ENCODE measurements at regions not wholly inside any gene's neighbourhood (a gene's known extent, or its start where the extent isn't known, plus 50 kb on each side); places are given as distances from the start of the nearest gene placed in this dataset.

DNA sequence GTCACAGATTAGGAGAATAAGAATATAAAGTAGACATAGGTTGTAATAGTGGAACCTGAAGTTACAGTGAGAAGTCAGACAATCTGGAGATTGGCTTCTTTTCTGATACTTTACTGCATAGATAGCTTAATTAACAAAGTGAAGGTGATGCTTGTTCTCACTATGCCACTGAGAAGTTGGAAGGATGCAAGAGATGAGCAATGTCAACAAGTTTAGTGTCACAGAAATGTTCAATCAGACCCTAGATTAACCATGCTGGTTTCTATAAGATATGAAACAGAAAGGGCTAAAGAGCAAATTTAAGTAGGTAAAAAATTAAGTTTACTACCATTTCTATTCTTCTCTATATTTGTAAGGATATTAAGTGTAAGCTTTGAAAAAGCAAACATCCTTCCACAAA lies 838.6 kb upstream of the SORCS1 start:
- TF ChIP-seq, protein P1, sequence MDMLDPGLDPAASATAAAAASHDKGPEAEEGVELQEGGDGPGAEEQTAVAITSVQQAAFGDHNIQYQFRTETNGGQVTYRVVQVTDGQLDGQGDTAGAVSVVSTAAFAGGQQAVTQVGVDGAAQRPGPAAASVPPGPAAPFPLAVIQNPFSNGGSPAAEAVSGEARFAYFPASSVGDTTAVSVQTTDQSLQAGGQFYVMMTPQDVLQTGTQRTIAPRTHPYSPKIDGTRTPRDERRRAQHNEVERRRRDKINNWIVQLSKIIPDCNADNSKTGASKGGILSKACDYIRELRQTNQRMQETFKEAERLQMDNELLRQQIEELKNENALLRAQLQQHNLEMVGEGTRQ (CRISPR knock-in tag; IDR thresholded peaks at IDR 0.05): no peak
- TF ChIP-seq CTCF (IDR thresholded peaks at IDR 0.05): no peak
- no peak for TF ChIP-seq ZBTB21 (CRISPR knock-in tag; IDR thresholded peaks at IDR 0.05; ENCODE audit: borderline replicate concordance)
- TF ChIP-seq ZNF121 (CRISPR knock-in tag; IDR thresholded peaks at IDR 0.05): no peak
- TF ChIP-seq NR3C1 (CRISPR knock-in tag; conservative IDR thresholded peaks at IDR 0.05; ENCODE audit: low read depth): no peak
- TF ChIP-seq ATF6 (CRISPR knock-in tag; IDR thresholded peaks at IDR 0.05): no peak
- TF ChIP-seq ZSCAN18 (CRISPR knock-in tag; IDR thresholded peaks at IDR 0.05): no peak
- TF ChIP-seq SOX15 (CRISPR knock-in tag; IDR thresholded peaks at IDR 0.05): no peak
- TF ChIP-seq MYBL2 (CRISPR knock-in tag; IDR thresholded peaks at IDR 0.05): no peak

Data from WTC11 (cell line).